ENCODE measurements at regions not wholly inside any gene's neighbourhood (a gene's known extent, or its start where the extent isn't known, plus 50 kb on each side); places are given as distances from the start of the nearest gene placed in this dataset.

- Histone ChIP-seq H3K4me3 (ENCODE audit: low read length) (no peak overlapping the region), H2BK5ac (ENCODE audit: low read length) (no peak overlapping the region), H3K79me2 (ENCODE audit: control insufficient read depth, insufficient read depth, low read length) (no peaks in the 10 kb centered on the region), H3K36me3 (ENCODE audit: control insufficient read depth, insufficient read depth, low read length) (no peaks in the 10 kb centered on the region), H3K4ac (ENCODE audit: low read depth, low read length) (no peak overlapping the region), H2BK15ac (replicated peaks; ENCODE audit: low read depth) (no peak overlapping the region), H4K8ac (ENCODE audit: low read depth, low read length) (no peak overlapping the region), H3K9ac (ENCODE audit: low read length) (no peak overlapping the region), H3K18ac (ENCODE audit: low read length) (no peak overlapping the region), H3K27ac (ENCODE audit: low read depth, low read length) (no peak overlapping the region), H4K5ac (ENCODE audit: low read length) (no peak overlapping the region), H2AK5ac (ENCODE audit: low read length) (no peak overlapping the region), H3K4me1 (ENCODE audit: control insufficient read depth, low read depth, low read length) (no peaks in the 10 kb centered on the region), H3K27me3 (ENCODE audit: insufficient read depth, low read length, poor library complexity) (no peaks in the 10 kb centered on the region), H3K56ac (ENCODE audit: low read length) (no peak overlapping the region), H3K79me1 (ENCODE audit: low read length) (no peaks in the 10 kb centered on the region), H3K23ac (ENCODE audit: low read length) (no peak overlapping the region), H3K4me2 (ENCODE audit: low read length) (no peak overlapping the region), H2BK120ac (ENCODE audit: low read depth, low read length) (no peak overlapping the region)
- WGBS (ENCODE audit: extremely low coverage, insufficient coverage, low lambda C conversion rate), result no CpG with 5 or more reads among the region's 10 CpGs
- no peak for DNase-seq
Observed at GRCh38 chr6:168724669-168725570, 283.9 kb downstream of the SMOC2 start.

GRCh38 chr6:168724033-168724432 is 283.0 kb downstream of the SMOC2 start:
- no peak overlapping the region for H2BK5ac ChIP-seq (ENCODE audit: low read length)
- no peak overlapping the region for H2BK120ac ChIP-seq (ENCODE audit: low read depth, low read length)
- H3K4me2 ChIP-seq (ENCODE audit: low read length), result no peak overlapping the region
- no peak overlapping the region for H3K23ac ChIP-seq (ENCODE audit: low read length)
- H3K27ac ChIP-seq (ENCODE audit: low read depth, low read length), result no peak overlapping the region
- H3K56ac ChIP-seq (ENCODE audit: low read length), result no peak overlapping the region
- H3K18ac ChIP-seq (ENCODE audit: low read length), result no peak overlapping the region
- no peak overlapping the region for H2BK15ac ChIP-seq (replicated peaks; ENCODE audit: low read depth)
- WGBS (ENCODE audit: extremely low coverage, insufficient coverage, low lambda C conversion rate), result no CpG with 5 or more reads among the region's 1 CpG
- H3K27me3 ChIP-seq (ENCODE audit: insufficient read depth, low read length, poor library complexity), result no peaks in the 10 kb centered on the region
- H4K5ac ChIP-seq (ENCODE audit: low read length), result no peak overlapping the region
- no peak overlapping the region for H2AK5ac ChIP-seq (ENCODE audit: low read length)
- no peak overlapping the region for H3K9ac ChIP-seq (ENCODE audit: low read length)
- H4K8ac ChIP-seq (ENCODE audit: low read depth, low read length), result no peak overlapping the region
- no peaks in the 10 kb centered on the region for H3K4me1 ChIP-seq (ENCODE audit: control insufficient read depth, low read depth, low read length)
- no peaks in the 10 kb centered on the region for H3K79me2 ChIP-seq (ENCODE audit: control insufficient read depth, insufficient read depth, low read length)
- no peak overlapping the region for H3K4ac ChIP-seq (ENCODE audit: low read depth, low read length)
- no peak for DNase-seq
- H3K79me1 ChIP-seq (ENCODE audit: low read length), result no peaks in the 10 kb centered on the region
- H3K4me3 ChIP-seq (ENCODE audit: low read length), result no peak overlapping the region
- no peaks in the 10 kb centered on the region for H3K36me3 ChIP-seq (ENCODE audit: control insufficient read depth, insufficient read depth, low read length)

GRCh38 chr6:168722397-168722796 is 281.4 kb downstream of the SMOC2 start:
- Histone ChIP-seq H3K79me2 (ENCODE audit: control insufficient read depth, insufficient read depth, low read length) (no peaks in the 10 kb centered on the region), H3K4me3 (ENCODE audit: low read length) (no peak overlapping the region), H3K23ac (ENCODE audit: low read length) (no peak overlapping the region), H3K27me3 (ENCODE audit: insufficient read depth, low read length, poor library complexity) (no peaks in the 10 kb centered on the region), H2BK120ac (ENCODE audit: low read depth, low read length) (no peak overlapping the region), H3K27ac (ENCODE audit: low read depth, low read length) (no peak overlapping the region), H3K79me1 (ENCODE audit: low read length) (no peaks in the 10 kb centered on the region), H4K5ac (ENCODE audit: low read length) (no peak overlapping the region), H3K4me2 (ENCODE audit: low read length) (no peak overlapping the region), H2BK5ac (ENCODE audit: low read length) (no peak overlapping the region), H2BK15ac (replicated peaks; ENCODE audit: low read depth) (no peak overlapping the region), H3K18ac (ENCODE audit: low read length) (no peak overlapping the region), H3K4me1 (ENCODE audit: control insufficient read depth, low read depth, low read length) (no peaks in the 10 kb centered on the region), H3K56ac (ENCODE audit: low read length) (no peak overlapping the region), H3K9ac (ENCODE audit: low read length) (no peak overlapping the region), H3K4ac (ENCODE audit: low read depth, low read length) (no peak overlapping the region), H3K36me3 (ENCODE audit: control insufficient read depth, insufficient read depth, low read length) (no peaks in the 10 kb centered on the region), H4K8ac (ENCODE audit: low read depth, low read length) (no peak overlapping the region), H2AK5ac (ENCODE audit: low read length) (no peak overlapping the region)
- WGBS (ENCODE audit: extremely low coverage, insufficient coverage, low lambda C conversion rate), result no CpG with 5 or more reads among the region's 4 CpGs
- no peak for DNase-seq

- H3K9ac ChIP-seq (ENCODE audit: low read length), result no peak overlapping the region
- no peak overlapping the region for H4K5ac ChIP-seq (ENCODE audit: low read length)
- no CpG with 5 or more reads among the region's 6 CpGs for whole genome bisulfite sequencing (ENCODE audit: extremely low coverage, insufficient coverage, low lambda C conversion rate)
- H3K23ac ChIP-seq (ENCODE audit: low read length), result no peak overlapping the region
- H3K4ac ChIP-seq (ENCODE audit: low read depth, low read length), result no peak overlapping the region
- DNase-seq, result no peak
- no peak overlapping the region for H2BK15ac ChIP-seq (replicated peaks; ENCODE audit: low read depth)
- H3K36me3 ChIP-seq (ENCODE audit: control insufficient read depth, insufficient read depth, low read length), result no peaks in the 10 kb centered on the region
- no peak overlapping the region for H3K27ac ChIP-seq (ENCODE audit: low read depth, low read length)
- H2BK120ac ChIP-seq (ENCODE audit: low read depth, low read length), result no peak overlapping the region
- H3K27me3 ChIP-seq (ENCODE audit: insufficient read depth, low read length, poor library complexity), result no peaks in the 10 kb centered on the region
- H4K8ac ChIP-seq (ENCODE audit: low read depth, low read length), result no peak overlapping the region
- no peaks in the 10 kb centered on the region for H3K4me1 ChIP-seq (ENCODE audit: control insufficient read depth, low read depth, low read length)
- no peak overlapping the region for H3K4me3 ChIP-seq (ENCODE audit: low read length)
- no peak overlapping the region for H2AK5ac ChIP-seq (ENCODE audit: low read length)
- H3K79me2 ChIP-seq (ENCODE audit: control insufficient read depth, insufficient read depth, low read length), result no peaks in the 10 kb centered on the region
- H2BK5ac ChIP-seq (ENCODE audit: low read length), result no peak overlapping the region
- H3K79me1 ChIP-seq (ENCODE audit: low read length), result no peaks in the 10 kb centered on the region
- no peak overlapping the region for H3K4me2 ChIP-seq (ENCODE audit: low read length)
- no peak overlapping the region for H3K56ac ChIP-seq (ENCODE audit: low read length)
- H3K18ac ChIP-seq (ENCODE audit: low read length), result no peak overlapping the region
Observed at GRCh38 chr6:168721571-168721970, 280.6 kb downstream of the SMOC2 start.

GRCh38 chr6:168719901-168720300 is 278.9 kb downstream of the SMOC2 start:
- Histone ChIP-seq H3K79me1 (ENCODE audit: low read length) (no peaks in the 10 kb centered on the region), H3K23ac (ENCODE audit: low read length) (no peak overlapping the region), H3K9ac (ENCODE audit: low read length) (no peak overlapping the region), H2AK5ac (ENCODE audit: low read length) (no peak overlapping the region), H4K5ac (ENCODE audit: low read length) (no peak overlapping the region), H3K4ac (ENCODE audit: low read depth, low read length) (no peak overlapping the region), H3K4me2 (ENCODE audit: low read length) (no peak overlapping the region), H3K27ac (ENCODE audit: low read depth, low read length) (no peak overlapping the region), H2BK120ac (ENCODE audit: low read depth, low read length) (no peak overlapping the region), H3K18ac (ENCODE audit: low read length) (no peak overlapping the region), H3K27me3 (ENCODE audit: insufficient read depth, low read length, poor library complexity) (no peaks in the 10 kb centered on the region), H3K4me3 (ENCODE audit: low read length) (no peak overlapping the region), H3K36me3 (ENCODE audit: control insufficient read depth, insufficient read depth, low read length) (no peaks in the 10 kb centered on the region), H3K56ac (ENCODE audit: low read length) (no peak overlapping the region), H3K4me1 (ENCODE audit: control insufficient read depth, low read depth, low read length) (no peaks in the 10 kb centered on the region), H4K8ac (ENCODE audit: low read depth, low read length) (no peak overlapping the region), H2BK15ac (replicated peaks; ENCODE audit: low read depth) (no peak overlapping the region), H2BK5ac (ENCODE audit: low read length) (no peak overlapping the region), H3K79me2 (ENCODE audit: control insufficient read depth, insufficient read depth, low read length) (no peaks in the 10 kb centered on the region)
- WGBS (ENCODE audit: extremely low coverage, insufficient coverage, low lambda C conversion rate), result no CpG with 5 or more reads among the region's 5 CpGs
- DNase-seq, result no peak
